ENCODE measurements at regions not wholly inside any gene's neighbourhood (a gene's known extent, or its start where the extent isn't known, plus 50 kb on each side); places are given as distances from the start of the nearest gene placed in this dataset.

DNA sequence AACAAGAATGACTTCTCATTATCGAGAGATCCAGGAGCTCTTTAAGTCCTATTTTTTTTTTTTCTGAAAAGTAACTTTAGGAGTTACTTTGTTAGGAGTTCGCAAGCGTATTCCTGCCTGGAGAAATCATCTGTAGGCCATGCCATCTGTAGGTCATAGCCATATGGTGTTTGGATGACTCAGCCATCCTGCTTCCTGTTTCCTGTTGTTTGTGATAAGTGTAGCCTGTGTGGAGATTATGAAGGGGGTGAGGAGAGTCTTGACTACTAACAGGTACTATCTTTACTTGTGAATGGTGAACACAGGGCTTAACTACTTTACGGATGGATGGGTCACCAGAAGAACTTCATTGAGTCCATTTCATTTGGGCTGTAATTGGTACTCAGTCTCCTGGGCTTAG lies 327.2 kb downstream of the PTPRU start:
- TF ChIP-seq POLR2A (IDR thresholded peaks at IDR 0.05): no peak
- TF ChIP-seq, protein P1, sequence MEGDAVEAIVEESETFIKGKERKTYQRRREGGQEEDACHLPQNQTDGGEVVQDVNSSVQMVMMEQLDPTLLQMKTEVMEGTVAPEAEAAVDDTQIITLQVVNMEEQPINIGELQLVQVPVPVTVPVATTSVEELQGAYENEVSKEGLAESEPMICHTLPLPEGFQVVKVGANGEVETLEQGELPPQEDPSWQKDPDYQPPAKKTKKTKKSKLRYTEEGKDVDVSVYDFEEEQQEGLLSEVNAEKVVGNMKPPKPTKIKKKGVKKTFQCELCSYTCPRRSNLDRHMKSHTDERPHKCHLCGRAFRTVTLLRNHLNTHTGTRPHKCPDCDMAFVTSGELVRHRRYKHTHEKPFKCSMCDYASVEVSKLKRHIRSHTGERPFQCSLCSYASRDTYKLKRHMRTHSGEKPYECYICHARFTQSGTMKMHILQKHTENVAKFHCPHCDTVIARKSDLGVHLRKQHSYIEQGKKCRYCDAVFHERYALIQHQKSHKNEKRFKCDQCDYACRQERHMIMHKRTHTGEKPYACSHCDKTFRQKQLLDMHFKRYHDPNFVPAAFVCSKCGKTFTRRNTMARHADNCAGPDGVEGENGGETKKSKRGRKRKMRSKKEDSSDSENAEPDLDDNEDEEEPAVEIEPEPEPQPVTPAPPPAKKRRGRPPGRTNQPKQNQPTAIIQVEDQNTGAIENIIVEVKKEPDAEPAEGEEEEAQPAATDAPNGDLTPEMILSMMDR (IDR thresholded peaks at IDR 0.05): no peak
- Histone ChIP-seq H3K27ac (no peak overlapping the region), H3K27me3 (no peaks in the 10 kb centered on the region), H3K4me1 (no peaks in the 10 kb centered on the region), H3K9me3 (no peaks in the 10 kb centered on the region), H3K36me3 (no peaks in the 10 kb centered on the region), H3K4me3 (replicated peaks in 1 of 3) (no peak overlapping the region)
- WGBS, 2 donors: 79 to 87% methylated on average over 4 of the region's 4 CpGs
- intact Hi-C loops (cut with DNase I): no loop called here
- DNase-seq: no peak

DNA sequence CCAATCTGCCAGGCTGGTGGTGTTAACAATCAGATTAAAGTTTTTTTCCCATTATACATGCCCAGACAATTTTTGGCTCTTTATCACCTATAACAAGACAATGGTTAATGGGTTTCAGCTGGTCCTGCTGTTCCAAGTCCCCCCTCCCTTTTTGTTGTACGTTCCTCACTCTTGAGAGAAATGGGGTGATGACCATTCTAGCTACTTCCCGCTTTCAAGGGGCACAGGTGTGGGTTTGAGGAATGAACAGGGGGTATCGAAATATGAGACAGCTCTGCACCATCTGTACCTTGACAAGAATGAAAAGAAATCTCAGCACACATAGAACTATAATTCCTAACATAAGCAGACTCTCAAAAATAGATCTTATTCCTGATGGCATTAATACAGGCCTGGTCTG lies 326.8 kb downstream of the PTPRU start:
- no peak for TF ChIP-seq POLR2A (IDR thresholded peaks at IDR 0.05)
- TF ChIP-seq, protein P1 (IDR thresholded peaks at IDR 0.05): no peak
- Histone ChIP-seq H3K9me3 (no peaks in the 10 kb centered on the region), H3K27ac (no peak overlapping the region), H3K27me3 (no peaks in the 10 kb centered on the region), H3K36me3 (no peaks in the 10 kb centered on the region), H3K4me1 (no peaks in the 10 kb centered on the region), H3K4me3 (replicated peaks in 1 of 3) (no peak overlapping the region)
- WGBS, 2 donors: 78% methylated on average over 3 of the region's 3 CpGs
- DNase-seq: no peak
- intact Hi-C loops (cut with DNase I): no loop called here

DNA sequence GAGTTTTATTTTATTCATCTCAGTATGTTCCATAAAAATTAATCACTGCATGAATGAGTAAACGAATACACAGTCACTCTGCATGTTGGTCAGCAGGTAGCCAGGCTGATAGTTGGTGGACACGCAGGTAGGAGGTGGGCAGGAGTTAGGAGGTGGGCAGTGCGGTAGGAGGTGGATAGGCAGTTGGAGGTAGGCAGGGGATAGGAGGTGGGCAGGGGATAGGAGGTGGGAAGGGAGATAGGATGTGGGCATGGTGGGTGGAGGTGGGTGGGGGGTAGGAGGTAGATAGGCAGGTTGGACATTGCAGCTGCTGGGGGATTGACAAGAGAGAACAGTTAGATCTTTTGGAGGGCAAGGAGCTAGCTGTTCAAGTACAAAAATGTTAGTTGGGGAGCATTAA lies 322.7 kb downstream of the PTPRU start:
- DNase-seq: no peak
- H3K9me3 ChIP-seq: no peaks in the 10 kb centered on the region
- 77 to 82% methylated on average over 3 of the region's 3 CpGs for WGBS, 2 donors
- no peaks in the 10 kb centered on the region for H3K27me3 ChIP-seq
- no peaks in the 10 kb centered on the region for H3K4me1 ChIP-seq
- intact Hi-C loops (cut with DNase I): no loop called here
- no peaks in the 10 kb centered on the region for H3K36me3 ChIP-seq
- no peak overlapping the region for H3K4me3 ChIP-seq (replicated peaks in 1 of 3)
- TF ChIP-seq POLR2A (IDR thresholded peaks at IDR 0.05): no peak
- TF ChIP-seq, protein P1 (IDR thresholded peaks at IDR 0.05): no peak
- H3K27ac ChIP-seq: no peak overlapping the region

DNA sequence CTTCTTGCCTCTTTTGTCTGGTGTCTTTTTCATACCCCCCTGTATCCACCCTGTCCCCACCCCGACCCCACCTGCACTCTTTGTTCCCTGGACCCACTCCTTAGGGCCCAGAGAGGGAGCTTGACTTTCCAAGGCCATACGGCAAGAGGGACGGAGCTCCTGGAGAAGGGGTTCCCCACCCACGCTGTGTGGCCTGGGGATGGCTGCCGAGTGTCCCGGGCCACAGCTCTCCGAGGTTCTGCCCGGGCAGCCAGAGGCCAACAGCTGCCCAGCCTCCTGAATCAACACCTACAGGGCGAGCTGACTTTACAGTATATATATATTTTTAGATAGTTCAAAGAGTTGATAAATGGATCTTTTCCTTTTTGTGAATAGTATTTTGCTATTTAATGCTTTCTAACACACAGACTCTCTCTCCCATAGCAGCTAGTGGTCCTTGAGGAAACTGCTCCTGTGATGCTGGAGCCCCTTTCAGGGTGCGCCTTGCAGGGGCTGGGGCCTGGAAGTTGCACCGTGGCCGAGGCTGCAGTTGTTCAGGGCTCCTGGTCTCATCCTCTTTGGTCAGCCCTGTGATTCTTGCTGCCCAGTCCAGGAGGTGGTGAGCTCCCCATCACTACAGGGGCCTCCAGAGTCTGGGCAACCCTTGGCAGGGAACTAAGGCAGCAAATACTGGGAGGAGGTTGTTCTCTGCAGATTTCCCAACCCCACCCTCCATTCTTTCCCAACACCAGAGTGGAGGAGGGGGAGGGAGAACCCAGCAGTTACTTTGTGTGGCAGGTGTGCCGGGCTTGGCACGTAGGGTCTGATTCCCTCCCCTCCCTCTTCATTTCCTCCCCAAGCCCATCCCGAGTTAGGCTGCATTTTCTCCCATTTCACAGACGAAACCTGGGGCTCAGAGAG lies 321.6 kb downstream of the PTPRU start:
- no peaks in the 10 kb centered on the region for H3K4me1 ChIP-seq
- no peaks in the 10 kb centered on the region for H3K27me3 ChIP-seq
- TF ChIP-seq, protein P1 (IDR thresholded peaks at IDR 0.05): no peak
- TF ChIP-seq POLR2A (IDR thresholded peaks at IDR 0.05): no peak
- intact Hi-C loops (cut with DNase I): no loop called here
- DNase-seq: no peak
- WGBS, 2 donors: 73 to 74% methylated on average over 16 of the region's 16 CpGs
- no peaks in the 10 kb centered on the region for H3K9me3 ChIP-seq
- no peaks in the 10 kb centered on the region for H3K36me3 ChIP-seq
- H3K27ac ChIP-seq: no peak overlapping the region
- H3K4me3 ChIP-seq (replicated peaks in 1 of 3): no peak overlapping the region

DNA sequence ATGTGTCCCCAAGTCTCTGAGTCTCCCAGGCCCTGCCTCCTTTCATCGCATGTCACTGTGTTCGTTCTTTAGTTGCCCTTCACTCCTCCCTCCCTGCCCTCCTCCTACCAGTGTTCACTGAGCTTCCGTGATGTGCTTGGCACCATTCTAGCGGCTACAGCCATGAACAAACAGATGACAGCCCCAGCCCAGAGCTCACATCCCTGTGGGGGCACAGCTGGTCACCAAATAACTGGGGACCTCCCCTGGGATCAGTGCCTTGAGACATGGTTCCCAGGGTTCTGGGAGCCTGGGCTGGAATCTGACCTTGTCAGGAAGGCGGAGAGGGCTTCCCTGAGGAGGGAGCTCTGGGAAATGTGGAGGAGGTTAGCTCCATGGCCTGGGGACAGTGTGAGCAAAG lies 320.7 kb downstream of the PTPRU start:
- Histone ChIP-seq H3K9me3 (no peaks in the 10 kb centered on the region), H3K27me3 (no peaks in the 10 kb centered on the region), H3K4me1 (no peaks in the 10 kb centered on the region), H3K4me3 (replicated peaks in 1 of 3) (no peak overlapping the region), H3K36me3 (no peaks in the 10 kb centered on the region), H3K27ac (no peak overlapping the region)
- 69 to 78% methylated on average over 5 of the region's 5 CpGs for WGBS, 2 donors
- no peak for TF ChIP-seq POLR2A (IDR thresholded peaks at IDR 0.05)
- TF ChIP-seq, protein P1 (IDR thresholded peaks at IDR 0.05): no peak
- DNase-seq: no peak
- intact Hi-C loops (cut with DNase I): no loop called here

Data from thyroid gland (tissue), 4 donors.